Neural cell (in vitro differentiated cells): ENCODE measurements at regions not wholly inside any gene's neighbourhood (a gene's known extent, or its start where the extent isn't known, plus 50 kb on each side); places are given as distances from the start of the nearest gene placed in this dataset.

Experiments used
- H2AFZ ChIP-seq: fragments of 200-600, 300-800 bp; sonication (generic), shearing (Covaris generic); 2 replicates; pipeline ENCODE4 v1.6.0; 2014; ENCODE audit warnings: low read depth, mild to moderate bottlenecking, antibody characterized with exemption, low read length, moderate library complexity
- H3F3A ChIP-seq: fragments of 200-600 bp; shearing (Covaris generic); 2 replicates; pipeline ENCODE4 v1.6.1; 2016; ENCODE audit warnings: mild to moderate bottlenecking, moderate library complexity, mixed read lengths, antibody characterized with exemption, low read length; ENCODE audit not compliant: insufficient read depth, poor library complexity, severe bottlenecking
- H3K27ac ChIP-seq: fragments of 200-600, 300-800 bp; sonication (generic), shearing (Covaris generic); 2 replicates; pipeline ENCODE4 v1.5.1; 2014; ENCODE audit warnings: mild to moderate bottlenecking, low read length, moderate library complexity
- H3K27me3 ChIP-seq: fragments of 300-800, 200-600 bp; sonication (generic), shearing (Covaris generic); 2 replicates; pipeline ENCODE4 v1.6.0; 2014; ENCODE audit warnings: mild to moderate bottlenecking, low read depth, low read length, moderate library complexity; ENCODE audit not compliant: insufficient read depth
- H3K36me3 ChIP-seq: fragments of 300-800, 200-600 bp; sonication (generic), shearing (Covaris generic); 2 replicates; pipeline ENCODE4 v1.5.1; 2014; ENCODE audit warnings: mild to moderate bottlenecking, antibody characterized with exemption, low read length, moderate library complexity; ENCODE audit not compliant: insufficient read depth
- H3K4me2 ChIP-seq: fragments of 300-800, 200-600 bp; sonication (generic), shearing (Covaris generic); 2 replicates; pipeline ENCODE4 v1.6.0; 2014; ENCODE audit warnings: mild to moderate bottlenecking, low read length
- H3K4me3 ChIP-seq: fragments of 300-800, 200-600 bp; sonication (generic), shearing (Covaris generic); 2 replicates; pipeline ENCODE4 v1.5.1; 2014; ENCODE audit warnings: mild to moderate bottlenecking, low read length, moderate library complexity
- H3K79me2 ChIP-seq: fragments of 200-600 bp; shearing (Covaris generic); replicated peaks from 2 replicates; pipeline ENCODE4 v1.6.0; 2014; ENCODE audit warnings: mild to moderate bottlenecking, low read length, moderate library complexity; ENCODE audit not compliant: insufficient read depth
- H3K9ac ChIP-seq: fragments of 300-800, 200-600 bp; sonication (generic), shearing (Covaris generic); 2 replicates; pipeline ENCODE4 v1.6.1; 2016; ENCODE audit warnings: mild to moderate bottlenecking, low read length, mixed read lengths
- H3K9me2 ChIP-seq: fragments of 200-600 bp; shearing (Covaris generic); 2 replicates; pipeline ENCODE4 v1.6.1; 2016; ENCODE audit warnings: mild to moderate bottlenecking, low read length, mixed read lengths; ENCODE audit not compliant: insufficient read depth
- H3K9me3 ChIP-seq: fragments of 200-600, 300-800 bp; sonication (generic), shearing (Covaris generic); 2 replicates; pipeline ENCODE4 v1.6.1; 2016; ENCODE audit warnings: mild to moderate bottlenecking, mixed run types, low read length, moderate library complexity, mixed read lengths
- H4K20me1 ChIP-seq: fragments of 200-600 bp; shearing (Covaris generic); 2 replicates; pipeline ENCODE4 v1.6.1; 2016; ENCODE audit warnings: mild to moderate bottlenecking, mixed run types; ENCODE audit not compliant: insufficient read depth
- EP300 ChIP-seq: fragments of 450-650 bp; conservative IDR thresholded peaks from 2 replicates; pipeline ENCODE4 v1.6.1; 2014; ENCODE audit warnings: antibody characterized with exemption, mild to moderate bottlenecking, moderate library complexity; ENCODE audit not compliant: poor library complexity, severe bottlenecking
- EZH2 ChIP-seq: fragments of 200-600, 300-800 bp; shearing (Covaris generic), sonication (generic); IDR thresholded peaks from 2 replicates; pipeline ENCODE4 v1.6.1; 2014; ENCODE audit warnings: antibody characterized with exemption, low read length, borderline replicate concordance, mild to moderate bottlenecking; ENCODE audit not compliant: insufficient read depth, poor library complexity, severe bottlenecking
- MXI1 ChIP-seq: fragments of 450-650 bp; conservative IDR thresholded peaks from 2 replicates; pipeline ENCODE4 v1.6.1; 2014; ENCODE audit warnings: antibody characterized with exemption, mild to moderate bottlenecking; ENCODE audit not compliant: poor library complexity, severe bottlenecking
- POLR2AphosphoS5 ChIP-seq: IDR thresholded peaks from 2 replicates; pipeline ENCODE4 v1.6.1; 2012
- RAD21 ChIP-seq: fragments of 450-650 bp; conservative IDR thresholded peaks from 2 replicates; pipeline ENCODE4 v1.6.1; 2014; ENCODE audit warnings: antibody characterized with exemption, mild to moderate bottlenecking, moderate library complexity
- SMC3 ChIP-seq: fragments of 450-650 bp; conservative IDR thresholded peaks from 2 replicates; pipeline ENCODE4 v1.6.1; 2014; ENCODE audit warnings: antibody characterized with exemption, mild to moderate bottlenecking, moderate library complexity; ENCODE audit not compliant: poor library complexity
- TAF1 ChIP-seq: IDR thresholded peaks from 2 replicates; pipeline ENCODE4 v1.6.1; 2012; ENCODE audit warnings: low read depth
- TF ChIP-seq, protein P1 (sequence below): IDR thresholded peaks from 2 replicates; pipeline ENCODE4 v1.6.1; 2012; ENCODE audit warnings: borderline replicate concordance
- TF ChIP-seq, protein P2 (sequence below): fragments of 450-650 bp; IDR thresholded peaks from 2 replicates; pipeline ENCODE4 v1.5.1; 2014; ENCODE audit warnings: antibody characterized with exemption, mild to moderate bottlenecking, moderate library complexity; ENCODE audit not compliant: poor library complexity, severe bottlenecking

- H2AFZ ChIP-seq, result no peak overlapping the region
- no peak overlapping the region for H3K4me2 ChIP-seq
- H4K20me1 ChIP-seq, result no peaks in the 10 kb centered on the region
- H3F3A ChIP-seq, result no peaks in the 10 kb centered on the region
- H3K9me3 ChIP-seq, result no peaks in the 10 kb centered on the region
- no peaks in the 10 kb centered on the region for H3K27me3 ChIP-seq
- no peaks in the 10 kb centered on the region for H3K36me3 ChIP-seq
- TF ChIP-seq EZH2 (no peak), MXI1 (no peak), POLR2AphosphoS5 (no peak), TAF1 (no peak), RAD21 (no peak), SMC3 (no peak), EP300 (no peak)
- TF ChIP-seq, protein P1, sequence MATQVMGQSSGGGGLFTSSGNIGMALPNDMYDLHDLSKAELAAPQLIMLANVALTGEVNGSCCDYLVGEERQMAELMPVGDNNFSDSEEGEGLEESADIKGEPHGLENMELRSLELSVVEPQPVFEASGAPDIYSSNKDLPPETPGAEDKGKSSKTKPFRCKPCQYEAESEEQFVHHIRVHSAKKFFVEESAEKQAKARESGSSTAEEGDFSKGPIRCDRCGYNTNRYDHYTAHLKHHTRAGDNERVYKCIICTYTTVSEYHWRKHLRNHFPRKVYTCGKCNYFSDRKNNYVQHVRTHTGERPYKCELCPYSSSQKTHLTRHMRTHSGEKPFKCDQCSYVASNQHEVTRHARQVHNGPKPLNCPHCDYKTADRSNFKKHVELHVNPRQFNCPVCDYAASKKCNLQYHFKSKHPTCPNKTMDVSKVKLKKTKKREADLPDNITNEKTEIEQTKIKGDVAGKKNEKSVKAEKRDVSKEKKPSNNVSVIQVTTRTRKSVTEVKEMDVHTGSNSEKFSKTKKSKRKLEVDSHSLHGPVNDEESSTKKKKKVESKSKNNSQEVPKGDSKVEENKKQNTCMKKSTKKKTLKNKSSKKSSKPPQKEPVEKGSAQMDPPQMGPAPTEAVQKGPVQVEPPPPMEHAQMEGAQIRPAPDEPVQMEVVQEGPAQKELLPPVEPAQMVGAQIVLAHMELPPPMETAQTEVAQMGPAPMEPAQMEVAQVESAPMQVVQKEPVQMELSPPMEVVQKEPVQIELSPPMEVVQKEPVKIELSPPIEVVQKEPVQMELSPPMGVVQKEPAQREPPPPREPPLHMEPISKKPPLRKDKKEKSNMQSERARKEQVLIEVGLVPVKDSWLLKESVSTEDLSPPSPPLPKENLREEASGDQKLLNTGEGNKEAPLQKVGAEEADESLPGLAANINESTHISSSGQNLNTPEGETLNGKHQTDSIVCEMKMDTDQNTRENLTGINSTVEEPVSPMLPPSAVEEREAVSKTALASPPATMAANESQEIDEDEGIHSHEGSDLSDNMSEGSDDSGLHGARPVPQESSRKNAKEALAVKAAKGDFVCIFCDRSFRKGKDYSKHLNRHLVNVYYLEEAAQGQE, result no peak
- TF ChIP-seq, protein P2, sequence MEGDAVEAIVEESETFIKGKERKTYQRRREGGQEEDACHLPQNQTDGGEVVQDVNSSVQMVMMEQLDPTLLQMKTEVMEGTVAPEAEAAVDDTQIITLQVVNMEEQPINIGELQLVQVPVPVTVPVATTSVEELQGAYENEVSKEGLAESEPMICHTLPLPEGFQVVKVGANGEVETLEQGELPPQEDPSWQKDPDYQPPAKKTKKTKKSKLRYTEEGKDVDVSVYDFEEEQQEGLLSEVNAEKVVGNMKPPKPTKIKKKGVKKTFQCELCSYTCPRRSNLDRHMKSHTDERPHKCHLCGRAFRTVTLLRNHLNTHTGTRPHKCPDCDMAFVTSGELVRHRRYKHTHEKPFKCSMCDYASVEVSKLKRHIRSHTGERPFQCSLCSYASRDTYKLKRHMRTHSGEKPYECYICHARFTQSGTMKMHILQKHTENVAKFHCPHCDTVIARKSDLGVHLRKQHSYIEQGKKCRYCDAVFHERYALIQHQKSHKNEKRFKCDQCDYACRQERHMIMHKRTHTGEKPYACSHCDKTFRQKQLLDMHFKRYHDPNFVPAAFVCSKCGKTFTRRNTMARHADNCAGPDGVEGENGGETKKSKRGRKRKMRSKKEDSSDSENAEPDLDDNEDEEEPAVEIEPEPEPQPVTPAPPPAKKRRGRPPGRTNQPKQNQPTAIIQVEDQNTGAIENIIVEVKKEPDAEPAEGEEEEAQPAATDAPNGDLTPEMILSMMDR, result no peak
- no peak overlapping the region for H3K9ac ChIP-seq
- H3K9me2 ChIP-seq, result no peaks in the 10 kb centered on the region
- H3K79me2 ChIP-seq, result no peaks in the 10 kb centered on the region
- no peak overlapping the region for H3K27ac ChIP-seq
- H3K4me3 ChIP-seq, result no peak overlapping the region
Measured at GRCh38 chr4:31955346-31955745, 1235.2 kb downstream of the PCDH7 start.

- Histone ChIP-seq H4K20me1 (no peaks in the 10 kb centered on the region), H3K9me2 (no peaks in the 10 kb centered on the region), H3K4me3 (no peak overlapping the region), H3K27ac (no peak overlapping the region), H3F3A (no peaks in the 10 kb centered on the region), H3K9me3 (no peaks in the 10 kb centered on the region), H3K9ac (no peak overlapping the region), H2AFZ (no peak overlapping the region), H3K36me3 (no peaks in the 10 kb centered on the region), H3K79me2 (no peaks in the 10 kb centered on the region), H3K27me3 (no peaks in the 10 kb centered on the region), H3K4me2 (no peak overlapping the region)
- no peak for TF ChIP-seq POLR2AphosphoS5
Measured at GRCh38 chr4:31959972-31960371, 1239.8 kb downstream of the PCDH7 start.

- H3K4me2 ChIP-seq, result no peak overlapping the region
- no peak overlapping the region for H3K9ac ChIP-seq
- TF ChIP-seq, protein P2, result no peak
- TF ChIP-seq EP300, result peak; percentile 70
- no peaks in the 10 kb centered on the region for H3K27me3 ChIP-seq
- no peaks in the 10 kb centered on the region for H3K36me3 ChIP-seq
- H3F3A ChIP-seq, result no peaks in the 10 kb centered on the region
- H4K20me1 ChIP-seq, result no peaks in the 10 kb centered on the region
- H3K79me2 ChIP-seq, result no peaks in the 10 kb centered on the region
- H3K9me2 ChIP-seq, result no peaks in the 10 kb centered on the region
- no peak overlapping the region for H2AFZ ChIP-seq
- no peak overlapping the region for H3K27ac ChIP-seq
- no peak overlapping the region for H3K4me3 ChIP-seq
- no peaks in the 10 kb centered on the region for H3K9me3 ChIP-seq
Measured at GRCh38 chr4:31964685-31965084, 1244.5 kb downstream of the PCDH7 start.
